ENCODE measurements at regions not wholly inside any gene's neighbourhood (a gene's known extent, or its start where the extent isn't known, plus 50 kb on each side); places are given as distances from the start of the nearest gene placed in this dataset.

DNA sequence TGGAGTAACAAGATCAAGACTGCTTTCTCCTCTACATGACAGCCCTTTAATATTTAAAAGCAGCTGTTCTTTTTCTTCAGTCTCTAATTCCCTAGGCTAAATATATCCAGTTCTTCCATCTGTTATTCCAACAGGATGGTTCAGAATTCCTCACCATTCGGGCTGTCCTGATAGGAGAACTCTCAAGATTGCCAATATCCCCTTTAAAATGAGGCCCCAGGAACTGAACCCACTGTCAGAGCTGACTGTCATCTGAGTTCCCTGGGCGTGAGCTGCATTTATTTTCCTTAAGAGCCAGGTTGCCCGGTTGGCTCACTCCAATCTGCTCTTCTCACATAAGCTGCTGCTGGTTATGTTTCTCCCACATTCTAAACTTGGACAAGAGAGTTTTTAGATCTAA is 177.6 kb downstream of the MIS18A start:
- Histone ChIP-seq H3K23ac (ENCODE audit: low read length in 2 of 2) (no peak overlapping the region), H4K91ac (ENCODE audit: low read length) (no peak overlapping the region), H2AFZ (ENCODE audit: low read depth, low read length) (no peak overlapping the region), H3K4me3 (ENCODE audit: insufficient read depth in 1 of 2, low read depth in 1 of 2, low read length in 2 of 2) (no peak overlapping the region), H3K4me2 (ENCODE audit: low read length, poor library complexity, severe bottlenecking) (no peak overlapping the region), H3K18ac (ENCODE audit: low read depth in 1 of 2, low read length in 2 of 2) (no peak overlapping the region), H3K14ac (ENCODE audit: low read length in 2 of 2) (no peak overlapping the region), H3K79me1 (replicated peaks; ENCODE audit: low read length, poor library complexity, severe bottlenecking) (no peaks in the 10 kb centered on the region), H3K36me3 (ENCODE audit: control insufficient read depth in 1 of 2, insufficient read depth in 2 of 2, low read depth in 1 of 2, low read length in 2 of 2) (no peaks in the 10 kb centered on the region), H4K8ac (ENCODE audit: low read length) (no peak overlapping the region), H3K27me3 (ENCODE audit: control insufficient read depth in 1 of 2, insufficient read depth in 1 of 2, low read length in 2 of 2) (no peaks in the 10 kb centered on the region), H2BK120ac (ENCODE audit: low read depth, low read length) (no peak overlapping the region), H2AK5ac (ENCODE audit: low read length, severe bottlenecking) (no peak overlapping the region), H2BK12ac (ENCODE audit: low read length in 2 of 2) (no peak overlapping the region), H3K27ac (ENCODE audit: low read length, poor library complexity, severe bottlenecking) (no peak overlapping the region), H3K4ac (ENCODE audit: low read depth in 1 of 2, low read length in 2 of 2) (no peak overlapping the region), H2BK5ac (ENCODE audit: low read depth, low read length, poor library complexity, severe bottlenecking) (no peak overlapping the region), H3K9me3 (ENCODE audit: control insufficient read depth, low read length) (no peaks in the 10 kb centered on the region), H3K9ac (ENCODE audit: low read length) (no peak overlapping the region), H3K4me1 (ENCODE audit: control insufficient read depth, insufficient read depth, low read depth, low read length) (no peaks in the 10 kb centered on the region), H2BK15ac (ENCODE audit: low read depth, poor library complexity, severe bottlenecking) (no peak overlapping the region)
- 85% methylated on average over 3 of the region's 3 CpGs for WGBS
- DNase-seq, result no peak

DNA sequence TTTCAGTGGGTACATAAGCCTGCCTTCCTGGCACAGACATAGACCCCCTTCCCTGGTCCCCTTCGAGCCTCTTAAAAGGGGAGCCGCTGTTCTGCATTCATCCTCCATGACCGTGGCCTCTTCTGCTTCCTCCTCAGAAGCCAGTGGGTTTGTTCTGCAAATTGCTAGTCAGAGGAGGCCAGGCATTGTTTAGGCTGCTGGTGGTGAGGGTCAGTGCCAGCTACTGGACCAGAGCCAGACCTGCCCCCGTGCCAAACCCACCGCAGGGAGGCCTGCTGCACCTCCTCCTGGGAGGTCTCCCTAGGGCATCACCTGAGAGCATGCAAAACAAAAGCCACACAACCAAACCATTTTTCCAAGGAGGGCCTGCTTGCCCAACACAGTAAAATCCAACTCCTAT is 178.4 kb downstream of the MIS18A start:
- Histone ChIP-seq H2BK120ac (ENCODE audit: low read depth, low read length) (no peak overlapping the region), H3K18ac (ENCODE audit: low read depth in 1 of 2, low read length in 2 of 2) (no peak overlapping the region), H3K27ac (ENCODE audit: low read length, poor library complexity, severe bottlenecking) (no peak overlapping the region), H3K27me3 (ENCODE audit: control insufficient read depth in 1 of 2, insufficient read depth in 1 of 2, low read length in 2 of 2) (no peaks in the 10 kb centered on the region), H3K79me1 (replicated peaks; ENCODE audit: low read length, poor library complexity, severe bottlenecking) (no peaks in the 10 kb centered on the region), H3K9me3 (ENCODE audit: control insufficient read depth, low read length) (no peaks in the 10 kb centered on the region), H3K4me2 (ENCODE audit: low read length, poor library complexity, severe bottlenecking) (no peak overlapping the region), H2AK5ac (ENCODE audit: low read length, severe bottlenecking) (no peak overlapping the region), H2AFZ (ENCODE audit: low read depth, low read length) (no peak overlapping the region), H3K36me3 (ENCODE audit: control insufficient read depth in 1 of 2, insufficient read depth in 2 of 2, low read depth in 1 of 2, low read length in 2 of 2) (no peaks in the 10 kb centered on the region), H2BK15ac (ENCODE audit: low read depth, poor library complexity, severe bottlenecking) (no peak overlapping the region), H3K4me3 (ENCODE audit: insufficient read depth in 1 of 2, low read depth in 1 of 2, low read length in 2 of 2) (no peak overlapping the region), H2BK5ac (ENCODE audit: low read depth, low read length, poor library complexity, severe bottlenecking) (no peak overlapping the region), H3K9ac (ENCODE audit: low read length) (no peak overlapping the region), H3K4me1 (ENCODE audit: control insufficient read depth, insufficient read depth, low read depth, low read length) (no peaks in the 10 kb centered on the region), H4K91ac (ENCODE audit: low read length) (no peak overlapping the region), H2BK12ac (ENCODE audit: low read length in 2 of 2) (no peak overlapping the region), H3K4ac (ENCODE audit: low read depth in 1 of 2, low read length in 2 of 2) (no peak overlapping the region), H3K14ac (ENCODE audit: low read length in 2 of 2) (peak overlapping the region in 1 of 2 experiments; percentile 31), H3K23ac (ENCODE audit: low read length in 2 of 2) (no peak overlapping the region), H4K8ac (ENCODE audit: low read length) (no peak overlapping the region)
- 85% methylated on average over 5 of the region's 5 CpGs for WGBS
- no peak for DNase-seq

DNA sequence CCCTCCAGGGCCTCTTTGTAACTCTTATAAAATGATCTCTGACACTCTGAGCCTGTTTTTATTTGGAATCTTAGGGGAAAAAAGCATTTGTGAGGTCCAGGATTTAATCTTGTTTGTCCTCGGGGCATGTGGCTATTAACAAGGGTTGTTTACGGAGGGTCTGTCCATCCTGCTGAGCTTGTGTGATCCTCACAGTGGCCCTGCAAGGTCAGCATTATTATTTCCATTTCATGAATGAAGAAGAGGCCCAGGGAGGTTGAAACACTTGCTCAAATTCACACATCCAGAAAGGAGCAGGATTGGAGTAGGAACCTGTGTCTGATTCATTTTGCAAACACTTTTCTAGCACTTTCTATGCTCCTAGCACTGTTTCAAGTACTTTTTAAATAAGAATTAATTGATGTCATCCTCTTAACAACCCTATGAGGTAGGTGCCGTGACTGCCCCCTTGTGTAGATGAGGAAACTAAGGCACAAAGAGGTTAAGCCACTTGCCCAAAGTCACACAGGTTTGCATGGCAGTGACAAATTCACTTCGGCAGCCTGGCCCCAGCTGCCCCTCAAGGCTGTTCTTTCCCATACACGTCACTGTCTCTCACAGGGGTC is 178.9 kb downstream of the MIS18A start:
- H4K8ac ChIP-seq (ENCODE audit: low read length), result no peak overlapping the region
- no peak overlapping the region for H3K4me3 ChIP-seq (ENCODE audit: insufficient read depth in 1 of 2, low read depth in 1 of 2, low read length in 2 of 2)
- no peaks in the 10 kb centered on the region for H3K27me3 ChIP-seq (ENCODE audit: control insufficient read depth in 1 of 2, insufficient read depth in 1 of 2, low read length in 2 of 2)
- no peak overlapping the region for H3K4ac ChIP-seq (ENCODE audit: low read depth in 1 of 2, low read length in 2 of 2)
- H3K9me3 ChIP-seq (ENCODE audit: control insufficient read depth, low read length), result no peaks in the 10 kb centered on the region
- no peaks in the 10 kb centered on the region for H3K4me1 ChIP-seq (ENCODE audit: control insufficient read depth, insufficient read depth, low read depth, low read length)
- no peaks in the 10 kb centered on the region for H3K36me3 ChIP-seq (ENCODE audit: control insufficient read depth in 1 of 2, insufficient read depth in 2 of 2, low read depth in 1 of 2, low read length in 2 of 2)
- no peak overlapping the region for H3K18ac ChIP-seq (ENCODE audit: low read depth in 1 of 2, low read length in 2 of 2)
- no peak overlapping the region for H3K4me2 ChIP-seq (ENCODE audit: low read length, poor library complexity, severe bottlenecking)
- WGBS, result 66% methylated on average over 5 of the region's 5 CpGs
- H4K91ac ChIP-seq (ENCODE audit: low read length), result no peak overlapping the region
- H2BK120ac ChIP-seq (ENCODE audit: low read depth, low read length), result no peak overlapping the region
- H2BK15ac ChIP-seq (ENCODE audit: low read depth, poor library complexity, severe bottlenecking), result no peak overlapping the region
- H3K27ac ChIP-seq (ENCODE audit: low read length, poor library complexity, severe bottlenecking), result no peak overlapping the region
- H2AFZ ChIP-seq (ENCODE audit: low read depth, low read length), result no peak overlapping the region
- H2BK12ac ChIP-seq (ENCODE audit: low read length in 2 of 2), result no peak overlapping the region
- no peak overlapping the region for H2AK5ac ChIP-seq (ENCODE audit: low read length, severe bottlenecking)
- no peak overlapping the region for H3K9ac ChIP-seq (ENCODE audit: low read length)
- H3K23ac ChIP-seq (ENCODE audit: low read length in 2 of 2), result no peak overlapping the region
- H3K79me1 ChIP-seq (replicated peaks; ENCODE audit: low read length, poor library complexity, severe bottlenecking), result no peaks in the 10 kb centered on the region
- H2BK5ac ChIP-seq (ENCODE audit: low read depth, low read length, poor library complexity, severe bottlenecking), result no peak overlapping the region
- no peak overlapping the region for H3K14ac ChIP-seq (ENCODE audit: low read length in 2 of 2)
- DNase-seq, result no peak

DNA sequence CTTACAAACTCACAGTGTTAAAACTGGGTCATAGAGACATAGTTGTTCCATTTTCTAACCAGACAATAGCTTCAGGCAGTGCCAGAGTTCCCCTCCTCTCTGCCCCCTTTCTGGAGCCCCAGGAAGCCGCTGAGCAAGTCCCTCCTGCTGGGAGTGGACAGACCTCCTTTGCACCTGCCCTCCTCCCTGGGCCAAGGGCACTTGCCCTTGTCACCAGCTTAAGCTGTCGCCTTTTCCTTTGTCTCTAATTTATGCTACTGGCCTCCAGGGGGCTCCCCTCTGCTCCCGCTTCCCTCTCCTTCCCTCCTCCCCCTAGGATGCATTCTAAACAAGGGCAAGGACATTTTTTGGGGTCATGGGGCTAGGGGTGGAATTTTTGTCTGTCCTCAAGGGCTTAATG is 182.4 kb downstream of the MIS18A start:
- 25% methylated on average over 2 of the region's 3 CpGs for WGBS

More for the DNA sequence above, 182.4 kb downstream of the MIS18A start:
- Histone ChIP-seq H3K4me2 (ENCODE audit: low read length, poor library complexity, severe bottlenecking) (no peak overlapping the region), H3K14ac (ENCODE audit: low read length in 2 of 2) (no peak overlapping the region), H4K8ac (ENCODE audit: low read length) (no peak overlapping the region), H3K18ac (ENCODE audit: low read depth in 1 of 2, low read length in 2 of 2) (no peak overlapping the region), H3K79me1 (replicated peaks; ENCODE audit: low read length, poor library complexity, severe bottlenecking) (no peaks in the 10 kb centered on the region), H2BK5ac (ENCODE audit: low read depth, low read length, poor library complexity, severe bottlenecking) (no peak overlapping the region), H3K4ac (ENCODE audit: low read depth in 1 of 2, low read length in 2 of 2) (no peak overlapping the region), H4K91ac (ENCODE audit: low read length) (no peak overlapping the region), H3K23ac (ENCODE audit: low read length in 2 of 2) (no peak overlapping the region), H3K36me3 (ENCODE audit: control insufficient read depth in 1 of 2, insufficient read depth in 2 of 2, low read depth in 1 of 2, low read length in 2 of 2) (no peaks in the 10 kb centered on the region), H2BK12ac (ENCODE audit: low read length in 2 of 2) (no peak overlapping the region), H3K9ac (ENCODE audit: low read length) (no peak overlapping the region), H2BK15ac (ENCODE audit: low read depth, poor library complexity, severe bottlenecking) (no peak overlapping the region), H3K27me3 (ENCODE audit: control insufficient read depth in 1 of 2, insufficient read depth in 1 of 2, low read length in 2 of 2) (no peaks in the 10 kb centered on the region), H3K9me3 (ENCODE audit: control insufficient read depth, low read length) (peaks cover 4% of the 10 kb centered on the region), H3K4me3 (ENCODE audit: insufficient read depth in 1 of 2, low read depth in 1 of 2, low read length in 2 of 2) (no peak overlapping the region), H2BK120ac (ENCODE audit: low read depth, low read length) (no peak overlapping the region), H2AFZ (ENCODE audit: low read depth, low read length) (no peak overlapping the region), H2AK5ac (ENCODE audit: low read length, severe bottlenecking) (no peak overlapping the region), H3K27ac (ENCODE audit: low read length, poor library complexity, severe bottlenecking) (no peak overlapping the region), H3K4me1 (ENCODE audit: control insufficient read depth, insufficient read depth, low read depth, low read length) (no peaks in the 10 kb centered on the region)
- DNase-seq, result no peak
